ENCODE measurements at regions not wholly inside any gene's neighbourhood (a gene's known extent, or its start where the extent isn't known, plus 50 kb on each side); places are given as distances from the start of the nearest gene placed in this dataset.

DNA sequence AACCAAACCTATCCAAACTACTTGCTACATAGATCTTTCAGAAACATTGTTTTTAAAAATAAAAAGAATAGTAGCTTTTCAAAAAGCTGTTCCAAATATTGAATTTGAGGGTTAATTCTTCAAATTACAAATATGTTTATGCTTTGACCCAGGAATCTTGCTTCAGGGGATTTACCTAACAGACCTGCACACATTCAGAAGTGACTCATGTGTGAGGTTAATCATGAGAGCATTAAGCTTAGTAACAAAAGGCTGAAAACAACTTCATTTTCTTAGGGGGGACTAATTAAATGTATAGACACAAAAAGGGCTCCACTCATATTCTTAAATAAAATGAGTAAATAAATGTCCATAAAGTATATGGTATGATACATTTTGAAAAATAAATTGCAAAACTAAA lies 672.4 kb upstream of the FLRT2 start:
- H3K9me3 ChIP-seq (ENCODE audit: low read length) = no peaks in the 10 kb centered on the region
- H4K20me1 ChIP-seq (ENCODE audit: insufficient read depth, low read length) = no peaks in the 10 kb centered on the region
- ChIA-PET CTCF (ENCODE audit: unreplicated experiment) (interaction anchor here (0.6 kb wide), 1 partner anchor 258 kb away, joined by 3 read pairs; no protein-coding TSS in a partner anchor), POLR2A (interaction anchor here (0.6 to 0.7 kb wide), 2 partner anchors 81 to 90 kb away, joined by 3 to 4 read pairs; no protein-coding TSS in a partner anchor)
- H3K27ac ChIP-seq (ENCODE audit: low read depth, low read length, poor library complexity, severe bottlenecking) = no peak overlapping the region
- no peaks in the 10 kb centered on the region for H3K4me1 ChIP-seq (ENCODE audit: insufficient read depth, low read length, poor library complexity, severe bottlenecking)
- DNase-seq (ENCODE audit: low spot score) = no peak
- no peak overlapping the region for H3K4me3 ChIP-seq (ENCODE audit: low read depth, low read length, poor library complexity, severe bottlenecking)
- BruUV-seq (replicated peaks) = no TSS peak
- no peak overlapping the region for H2AFZ ChIP-seq (ENCODE audit: low read length)
- intact Hi-C loops (cut with micrococcal nuclease; ENCODE audit: unreplicated experiment) = no loop called here
- no peaks in the 10 kb centered on the region for H3K36me3 ChIP-seq (ENCODE audit: insufficient read depth, low read length)
- no peak for TF ChIP-seq EZH2phosphoT487 (IDR thresholded peaks at IDR 0.05; ENCODE audit: borderline replicate concordance, low read depth, low read length)
- TF ChIP-seq, protein P1, sequence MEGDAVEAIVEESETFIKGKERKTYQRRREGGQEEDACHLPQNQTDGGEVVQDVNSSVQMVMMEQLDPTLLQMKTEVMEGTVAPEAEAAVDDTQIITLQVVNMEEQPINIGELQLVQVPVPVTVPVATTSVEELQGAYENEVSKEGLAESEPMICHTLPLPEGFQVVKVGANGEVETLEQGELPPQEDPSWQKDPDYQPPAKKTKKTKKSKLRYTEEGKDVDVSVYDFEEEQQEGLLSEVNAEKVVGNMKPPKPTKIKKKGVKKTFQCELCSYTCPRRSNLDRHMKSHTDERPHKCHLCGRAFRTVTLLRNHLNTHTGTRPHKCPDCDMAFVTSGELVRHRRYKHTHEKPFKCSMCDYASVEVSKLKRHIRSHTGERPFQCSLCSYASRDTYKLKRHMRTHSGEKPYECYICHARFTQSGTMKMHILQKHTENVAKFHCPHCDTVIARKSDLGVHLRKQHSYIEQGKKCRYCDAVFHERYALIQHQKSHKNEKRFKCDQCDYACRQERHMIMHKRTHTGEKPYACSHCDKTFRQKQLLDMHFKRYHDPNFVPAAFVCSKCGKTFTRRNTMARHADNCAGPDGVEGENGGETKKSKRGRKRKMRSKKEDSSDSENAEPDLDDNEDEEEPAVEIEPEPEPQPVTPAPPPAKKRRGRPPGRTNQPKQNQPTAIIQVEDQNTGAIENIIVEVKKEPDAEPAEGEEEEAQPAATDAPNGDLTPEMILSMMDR (conservative IDR thresholded peaks at IDR 0.05; ENCODE audit: low read length) = no peak
- H3K79me2 ChIP-seq (ENCODE audit: insufficient read depth, low read depth, low read length) = no peaks in the 10 kb centered on the region
- H3K4me2 ChIP-seq (ENCODE audit: low read length) = no peak overlapping the region
- no peaks in the 10 kb centered on the region for H3K9me2 ChIP-seq (ENCODE audit: insufficient read depth, low read length)

- ChIA-PET CTCF (ENCODE audit: unreplicated experiment) (no interaction called here), POLR2A (interaction anchor here (0.5 kb wide), 1 partner anchor 585 kb away, joined by 4 read pairs; no protein-coding TSS in a partner anchor)
Observed at GRCh38 chr14:84859116-84859515, 670.8 kb upstream of the FLRT2 start.

More at GRCh38 chr14:84859116-84859515, 670.8 kb upstream of the FLRT2 start:
- no peak overlapping the region for H3K4me2 ChIP-seq (ENCODE audit: low read length)
- H3K9me2 ChIP-seq (ENCODE audit: insufficient read depth, low read length) = no peaks in the 10 kb centered on the region
- no peak for DNase-seq (ENCODE audit: low spot score)
- H3K4me1 ChIP-seq (ENCODE audit: insufficient read depth, low read length, poor library complexity, severe bottlenecking) = no peaks in the 10 kb centered on the region
- no peak overlapping the region for H2AFZ ChIP-seq (ENCODE audit: low read length)
- no TSS peak for BruUV-seq (replicated peaks)
- TF ChIP-seq, protein P1 (conservative IDR thresholded peaks at IDR 0.05; ENCODE audit: low read length) = no peak
- TF ChIP-seq EZH2phosphoT487 (IDR thresholded peaks at IDR 0.05; ENCODE audit: borderline replicate concordance, low read depth, low read length) = no peak
- H3K9me3 ChIP-seq (ENCODE audit: low read length) = no peaks in the 10 kb centered on the region
- H3K79me2 ChIP-seq (ENCODE audit: insufficient read depth, low read depth, low read length) = no peaks in the 10 kb centered on the region
- no peaks in the 10 kb centered on the region for H4K20me1 ChIP-seq (ENCODE audit: insufficient read depth, low read length)
- no peak overlapping the region for H3K4me3 ChIP-seq (ENCODE audit: low read depth, low read length, poor library complexity, severe bottlenecking)
- H3K27ac ChIP-seq (ENCODE audit: low read depth, low read length, poor library complexity, severe bottlenecking) = no peak overlapping the region
- no peaks in the 10 kb centered on the region for H3K36me3 ChIP-seq (ENCODE audit: insufficient read depth, low read length)
- intact Hi-C loops (cut with micrococcal nuclease; ENCODE audit: unreplicated experiment) = no loop called here

Data from OCI-LY7 (cell line).